ENCODE measurements at regions not wholly inside any gene's neighbourhood (a gene's known extent, or its start where the extent isn't known, plus 50 kb on each side); places are given as distances from the start of the nearest gene placed in this dataset.

DNA sequence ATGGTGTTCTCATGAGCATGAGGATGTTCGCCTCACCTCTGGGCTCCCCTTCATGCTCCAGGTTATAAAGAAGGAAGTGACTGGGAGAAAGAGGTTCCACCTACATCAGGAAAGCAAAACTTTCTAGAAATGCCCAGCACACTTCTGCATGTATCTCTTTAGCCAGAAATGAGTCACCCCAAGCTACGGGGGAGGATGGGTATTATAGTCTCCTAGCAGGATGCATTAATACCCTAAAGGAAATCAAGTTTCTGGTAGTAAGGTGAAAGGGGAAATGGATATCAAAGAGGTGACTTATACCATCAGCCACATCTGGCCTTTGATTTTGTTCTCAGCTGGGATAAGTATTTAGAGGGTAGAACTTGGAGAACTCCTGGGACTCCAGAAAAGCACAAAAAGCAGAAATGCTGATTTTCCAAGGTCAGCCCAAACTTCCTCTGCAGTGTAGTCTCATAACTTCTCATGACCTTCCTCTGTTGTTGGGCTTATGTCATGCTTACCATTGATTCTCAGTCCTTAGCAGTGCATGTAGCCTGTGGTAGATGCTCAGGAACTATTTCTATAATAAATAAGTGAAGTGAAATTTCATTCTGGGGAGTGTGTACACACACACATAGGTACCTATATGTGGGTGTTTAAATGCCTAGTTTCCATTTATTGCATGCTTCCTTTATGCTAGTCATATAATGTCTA lies 209.4 kb upstream of the CRY1 start:
- FAIRE-seq: no peak
- no peaks in the 10 kb centered on the region for H4K20me1 ChIP-seq (replicated peaks; ENCODE audit: control insufficient read depth, insufficient read depth, low read length)

More for the DNA sequence above, 209.4 kb upstream of the CRY1 start:
- DNase-seq (ENCODE audit: extremely low read depth in 1 of 4, low spot score in 3 of 4) (no peak), ATAC-seq (no peak)
- POLR2A ChIA-PET: no interaction called here
- Histone ChIP-seq H3K36me3 (ENCODE audit: control insufficient read depth, insufficient read depth, low read length) (no peaks in the 10 kb centered on the region), H3K27ac (ENCODE audit: extremely low read depth, low read depth, low read length) (no peak overlapping the region), H3K9me3 (replicated peaks; ENCODE audit: control insufficient read depth, insufficient read depth, low read depth, low read length) (no peaks in the 10 kb centered on the region), H3K4me2 (ENCODE audit: insufficient read depth, low read length) (no peak overlapping the region), H3K4me1 (replicated peaks in 1 of 2; ENCODE audit: control insufficient read depth in 2 of 2, insufficient read depth in 2 of 2, low read length in 2 of 2) (no peaks in the 10 kb centered on the region), H3K27me3 (ENCODE audit: control insufficient read depth in 2 of 2, insufficient read depth in 2 of 2, low read length in 2 of 2) (no peaks in the 10 kb centered on the region), H2AFZ (ENCODE audit: low read depth, low read length) (no peak overlapping the region), H3K9ac (ENCODE audit: insufficient read depth in 1 of 2, low read depth in 2 of 2, low read length in 2 of 2) (no peak overlapping the region), H3K4me3 (no peak overlapping the region), H3K9me1 (ENCODE audit: control insufficient read depth, insufficient read depth, low read length) (no peaks in the 10 kb centered on the region), H3K79me2 (ENCODE audit: control insufficient read depth, insufficient read depth, low read length) (no peaks in the 10 kb centered on the region)
- no peak for TF ChIP-seq HNRNPH1 (optimal IDR thresholded peaks at IDR 0.05; ENCODE audit: low read depth, low read length)
- TF ChIP-seq ZNF197 (CRISPR knock-in tag; IDR thresholded peaks at IDR 0.05; ENCODE audit: low read depth): no peak
- no peak for TF ChIP-seq ZNF431 (CRISPR knock-in tag; IDR thresholded peaks at IDR 0.05)
- TF ChIP-seq ZNF436 (CRISPR knock-in tag; IDR thresholded peaks at IDR 0.05): no peak
- no peak for TF ChIP-seq FOXK1 (CRISPR knock-in tag; IDR thresholded peaks at IDR 0.05; ENCODE audit: borderline replicate concordance)
- TF ChIP-seq IRF9 (tag; IDR thresholded peaks at IDR 0.05): no peak
- no peak for TF ChIP-seq ZFP36 (IDR thresholded peaks at IDR 0.05; ENCODE audit: low read depth, low read length, partially characterized antibody)
- TF ChIP-seq NFYB (IDR thresholded peaks at IDR 0.05; ENCODE audit: extremely low read depth, insufficient read length): no peak
- WGBS (ENCODE audit: insufficient coverage, low coverage, missing lambda C conversion rate): 13% methylated on average over 2 of the region's 2 CpGs
- CTCF ChIA-PET (ENCODE audit: low intra/inter-chr PET ratio): no interaction called here
- no TSS peak for BruUV-seq (replicated peaks)
- in situ Hi-C loops (cut with MboI) (no loop called here), intact Hi-C loops (cut with micrococcal nuclease) (no loop called here)
